GM23338 (cell line): ENCODE measurements at regions not wholly inside any gene's neighbourhood (a gene's known extent, or its start where the extent isn't known, plus 50 kb on each side); places are given as distances from the start of the nearest gene placed in this dataset.

Experiments
- ATAC-seq: fragments of 200-7000 bp; cut with Tn5 transposase; 3 replicates; pipeline ENCODE4 v1.9.1; 2020
- DNase-seq: peaks from one replicate; pipeline ENCODE4 v3.0.0-alpha.2; 2015; ENCODE audit warnings: low spot score
- H2AFZ ChIP-seq: fragments of 200-600 bp; sonication (generic); 2 replicates; pipeline ENCODE4 v1.8.0; 2016; ENCODE audit warnings: antibody characterized with exemption, mild to moderate bottlenecking, moderate library complexity
- H3F3A ChIP-seq: fragments of 200-600 bp; sonication (generic); replicated peaks from 2 replicates; pipeline ENCODE4 v1.8.0; 2017; ENCODE audit warnings: antibody characterized with exemption, mixed run types, low read depth
- H3K27ac ChIP-seq: fragments of 200-600 bp; sonication (generic); 2 replicates; pipeline ENCODE4 v1.6.1; 2016; ENCODE audit warnings: low read depth
- H3K27me3 ChIP-seq: fragments of 200-600 bp; sonication (generic); 2 replicates; pipeline ENCODE4 v1.8.0; 2016; ENCODE audit warnings: mild to moderate bottlenecking, mixed run types, moderate library complexity; ENCODE audit not compliant: insufficient read depth
- H3K36me3 ChIP-seq: fragments of 200-600 bp; sonication (generic); 2 replicates; pipeline ENCODE4 v1.8.0; 2016; ENCODE audit warnings: mild to moderate bottlenecking; ENCODE audit not compliant: insufficient read depth
- H3K4me1 ChIP-seq: fragments of 200-600 bp; sonication (generic); 2 replicates; pipeline ENCODE4 v1.8.0; 2016; ENCODE audit warnings: mild to moderate bottlenecking, moderate library complexity; ENCODE audit not compliant: insufficient read depth
- H3K4me2 ChIP-seq: fragments of 200-600 bp; sonication (generic); 2 replicates; pipeline ENCODE4 v1.7.1; 2017; ENCODE audit warnings: mixed run types
- H3K4me3 ChIP-seq: fragments of 200-600 bp; sonication (generic); 2 replicates; pipeline ENCODE4 v1.6.1; 2016; ENCODE audit warnings: mixed run types
- H3K79me2 ChIP-seq: fragments of 200-600 bp; sonication (generic); replicated peaks from 2 replicates; pipeline ENCODE4 v1.8.0; 2017; ENCODE audit warnings: mild to moderate bottlenecking; ENCODE audit not compliant: insufficient read depth
- H3K9me2 ChIP-seq: fragments of 200-600 bp; sonication (generic); 2 replicates; pipeline ENCODE4 v1.8.0; 2017; ENCODE audit not compliant: insufficient read depth
- H4K20me1 ChIP-seq: fragments of 200-600 bp; sonication (generic); replicated peaks from 2 replicates; pipeline ENCODE4 v1.8.0; 2017; ENCODE audit warnings: mild to moderate bottlenecking; ENCODE audit not compliant: insufficient read depth
- H3K27ac Mint-ChIP-seq: 2 replicates; pipeline ENCODE4 v1.8.0; 2020; ENCODE audit warnings: inconsistent platforms, mild to moderate bottlenecking, moderate library complexity, mixed read lengths
- H3K27me3 Mint-ChIP-seq: 3 replicates; pipeline ENCODE4 v1.8.0; 2022; ENCODE audit warnings: low read depth, mild to moderate bottlenecking, moderate library complexity, mixed read lengths, inconsistent platforms; ENCODE audit not compliant: insufficient read depth, poor library complexity
- H3K36me3 Mint-ChIP-seq: 3 replicates; pipeline ENCODE4 v1.8.0; 2021; ENCODE audit warnings: low read depth, mild to moderate bottlenecking, inconsistent platforms, moderate library complexity, mixed read lengths
- H3K4me1 Mint-ChIP-seq: 3 replicates; pipeline ENCODE4 v1.8.0; 2020; ENCODE audit warnings: mild to moderate bottlenecking, inconsistent platforms, mixed read lengths
- H3K4me3 Mint-ChIP-seq: 3 replicates; pipeline ENCODE4 v1.8.0; 2021; ENCODE audit warnings: moderate library complexity, mild to moderate bottlenecking, inconsistent platforms, mixed read lengths
- H3K9me3 Mint-ChIP-seq: 3 replicates; pipeline ENCODE4 v1.8.0; 2020; ENCODE audit warnings: moderate library complexity, mild to moderate bottlenecking, inconsistent platforms, mixed read lengths
- CREB1 ChIP-seq: fragments of 250-450 bp; sonication (Bioruptor Pico); IDR thresholded peaks from 2 replicates; pipeline ENCODE4 v1.5.0; 2020; ENCODE audit warnings: low read depth, mild to moderate bottlenecking, moderate library complexity
- CTCF ChIP-seq, 2 experiments: fragments of 200-600 bp in 1 of 2; sonication (generic) in 1 of 2; conservative IDR thresholded peaks; 2 replicates each; pipeline versions ENCODE4 v1.5.1 to v1.6.1; 2016 to 2017; ENCODE audit warnings: antibody characterized with exemption in 2 of 2, low read depth in 2 of 2, mild to moderate bottlenecking in 2 of 2, moderate library complexity in 1 of 2
- ETS1 ChIP-seq: IDR thresholded peaks from 2 replicates; pipeline ENCODE4 v1.6.1; 2016; ENCODE audit warnings: antibody characterized with exemption
- EZH2 ChIP-seq: fragments of 200-600 bp; sonication (generic); IDR thresholded peaks from one replicate; pipeline ENCODE4 v1.8.0; 2017; ENCODE audit warnings: antibody characterized with exemption, mild to moderate bottlenecking, low read depth; ENCODE audit not compliant: unreplicated experiment
- EZH2phosphoT487 ChIP-seq: fragments of 200-600 bp; sonication (generic); IDR thresholded peaks from one replicate; pipeline ENCODE4 v1.8.1; 2018; ENCODE audit warnings: antibody characterized with exemption; ENCODE audit not compliant: unreplicated experiment
- JUNB ChIP-seq: IDR thresholded peaks from one replicate; pipeline ENCODE4 v1.6.1; 2016; ENCODE audit warnings: antibody characterized with exemption; ENCODE audit not compliant: unreplicated experiment
- NANOG ChIP-seq: IDR thresholded peaks from 2 replicates; pipeline ENCODE4 v1.6.1; 2016; ENCODE audit warnings: antibody characterized with exemption, borderline replicate concordance
- POLR2AphosphoS5 ChIP-seq: IDR thresholded peaks from 2 replicates; pipeline ENCODE4 v1.6.1; 2016; ENCODE audit warnings: antibody characterized with exemption, low read depth
- REST ChIP-seq: IDR thresholded peaks from one replicate; pipeline ENCODE4 v1.6.1; 2018; ENCODE audit warnings: antibody characterized with exemption; ENCODE audit not compliant: unreplicated experiment
- STAT1 ChIP-seq: IDR thresholded peaks from one replicate; pipeline ENCODE4 v1.6.1; 2016; ENCODE audit warnings: antibody characterized with exemption; ENCODE audit not compliant: unreplicated experiment
- ZNF114 ChIP-seq: fragments of 250-450 bp; sonication (Bioruptor Pico); IDR thresholded peaks from 2 replicates; pipeline ENCODE4 v1.5.0; 2020; ENCODE audit warnings: mild to moderate bottlenecking, moderate library complexity
- ZNF331 ChIP-seq: fragments of 250-450 bp; sonication (Bioruptor Pico); IDR thresholded peaks from 2 replicates; pipeline ENCODE4 v1.5.0; 2020; ENCODE audit warnings: low read depth, mild to moderate bottlenecking, moderate library complexity
- ZNF462 ChIP-seq: fragments of 250-450 bp; sonication (Bioruptor Pico); IDR thresholded peaks from 2 replicates; pipeline ENCODE4 v1.5.0; 2020; ENCODE audit warnings: mild to moderate bottlenecking, moderate library complexity

- TF ChIP-seq CTCF (conservative IDR thresholded peaks at IDR 0.05; ENCODE audit: low read depth in 2 of 2) = no peak
- no peak for TF ChIP-seq JUNB
- TF ChIP-seq ZNF331 (CRISPR knock-in tag) = no peak
- no peak for TF ChIP-seq EZH2phosphoT487
- no peak for TF ChIP-seq CREB1 (CRISPR knock-in tag)
- TF ChIP-seq EZH2 = no peak
- no peak for TF ChIP-seq STAT1
- TF ChIP-seq REST = no peak
- no peak for TF ChIP-seq POLR2AphosphoS5
- TF ChIP-seq ETS1 = no peak
Measured at GRCh38 chr3:180749796-180750195, 70.5 kb upstream of the CCDC39 start (continued).

- no peak overlapping the region for H3K27ac ChIP-seq
- H3K9me3 Mint-ChIP-seq = no peaks in the 10 kb centered on the region; the same call in 2 of the 3 replicates
- peak; percentile 99 for ATAC-seq
- no peak overlapping the region for H3K4me3 Mint-ChIP-seq
- H3K4me2 ChIP-seq = no peak overlapping the region
- no peaks in the 10 kb centered on the region for H3K27me3 ChIP-seq
- no peaks in the 10 kb centered on the region for H3K27me3 Mint-ChIP-seq
- H3K4me3 ChIP-seq = no peak overlapping the region
- H3K36me3 Mint-ChIP-seq = no peaks in the 10 kb centered on the region
- peak; percentile 78 for DNase-seq
- no peaks in the 10 kb centered on the region for H3K9me2 ChIP-seq
- H4K20me1 ChIP-seq = no peaks in the 10 kb centered on the region
- H3K79me2 ChIP-seq = no peaks in the 10 kb centered on the region
- peak overlapping the region; percentile 71; the same call in 1 of the 2 replicates for H3K27ac Mint-ChIP-seq
- H3K36me3 ChIP-seq = no peaks in the 10 kb centered on the region; the same call in 1 of the 2 replicates
- H2AFZ ChIP-seq = no peak overlapping the region
- H3K4me1 Mint-ChIP-seq = peaks cover 17% of the 10 kb centered on the region; the same call in 2 of the 3 replicates
- H3F3A ChIP-seq = no peaks in the 10 kb centered on the region
- peaks cover 20% of the 10 kb centered on the region for H3K4me1 ChIP-seq
- no peak for TF ChIP-seq STAT1
- no peak for TF ChIP-seq NANOG
- TF ChIP-seq EZH2phosphoT487 = no peak
- no peak for TF ChIP-seq JUNB
- TF ChIP-seq ZNF331 (CRISPR knock-in tag) = no peak
- no peak for TF ChIP-seq ZNF462 (CRISPR knock-in tag)
- TF ChIP-seq ZNF114 = no peak
- TF ChIP-seq CREB1 (CRISPR knock-in tag) = no peak
Measured at GRCh38 chr3:180755556-180755955, 76.3 kb upstream of the CCDC39 start.
